Smooth muscle cell (in vitro differentiated cells): ENCODE measurements at regions not wholly inside any gene's neighbourhood (a gene's known extent, or its start where the extent isn't known, plus 50 kb on each side); places are given as distances from the start of the nearest gene placed in this dataset.

ENCODE experiments used
- DNase-seq: peaks from one replicate; lab custom pipeline; 2025; ENCODE audit not compliant: unreplicated experiment; lab: John Stamatoyannopoulos, UW
- H2AFZ ChIP-seq: fragments of 200-600 bp; sonication (generic); 2 replicates; pipeline ENCODE4 v1.6.0; 2016; ENCODE audit warnings: antibody characterized with exemption, low read depth, mild to moderate bottlenecking
- H3F3A ChIP-seq: fragments of 200-600 bp; sonication (generic); 2 replicates; pipeline ENCODE4 v1.6.0; 2017; ENCODE audit warnings: antibody characterized with exemption, low read depth
- H3K27ac ChIP-seq: fragments of 200-600 bp; sonication (generic); 2 replicates; pipeline ENCODE4 v1.5.1; 2016; ENCODE audit warnings: low read depth, mild to moderate bottlenecking
- H3K27me3 ChIP-seq: fragments of 200-600 bp; sonication (generic); 2 replicates; pipeline ENCODE4 v1.6.1; 2016; ENCODE audit warnings: low read depth, mild to moderate bottlenecking
- H3K36me3 ChIP-seq: fragments of 200-600 bp; sonication (generic); 2 replicates; pipeline ENCODE4 v1.5.1; 2016; ENCODE audit warnings: low read depth
- H3K4me1 ChIP-seq: fragments of 200-600 bp; sonication (generic); 2 replicates; pipeline ENCODE4 v1.5.1; 2016; ENCODE audit warnings: low read depth
- H3K4me2 ChIP-seq: fragments of 200-600 bp; sonication (generic); 2 replicates; pipeline ENCODE4 v1.6.0; 2016; ENCODE audit warnings: mild to moderate bottlenecking
- H3K4me3 ChIP-seq: fragments of 200-600 bp; sonication (generic); 2 replicates; pipeline ENCODE4 v1.5.1; 2016; ENCODE audit warnings: mild to moderate bottlenecking
- H3K79me2 ChIP-seq: fragments of 200-600 bp; sonication (generic); 2 replicates; pipeline ENCODE4 v1.6.0; 2016; ENCODE audit warnings: low read depth, mild to moderate bottlenecking
- H3K9ac ChIP-seq: fragments of 200-600 bp; sonication (generic); 2 replicates; pipeline ENCODE4 v1.6.0; 2016; ENCODE audit warnings: low read depth
- H3K9me3 ChIP-seq: fragments of 200-600 bp; sonication (generic); replicated peaks from 2 replicates; pipeline ENCODE4 v1.5.1; 2016; ENCODE audit warnings: low read depth
- H4K20me1 ChIP-seq: fragments of 200-600 bp; sonication (generic); 2 replicates; pipeline ENCODE4 v1.6.0; 2016; ENCODE audit warnings: low read depth
- WGBS: methylation state at CpG from one replicate; pipeline ENCODE4 v1.1.7; 2016; ENCODE audit warnings: low lambda C conversion rate; 5-methylcytosine and 5-hydroxymethylcytosine counted together
- TF ChIP-seq, protein P1 (sequence below): fragments of 200-600 bp; sonication (generic); IDR thresholded peaks from 2 replicates; pipeline ENCODE4 v1.5.1; 2017; ENCODE audit warnings: borderline replicate concordance, mild to moderate bottlenecking, antibody characterized with exemption; ENCODE audit not compliant: insufficient read depth, poor library complexity, severe bottlenecking

DNA sequence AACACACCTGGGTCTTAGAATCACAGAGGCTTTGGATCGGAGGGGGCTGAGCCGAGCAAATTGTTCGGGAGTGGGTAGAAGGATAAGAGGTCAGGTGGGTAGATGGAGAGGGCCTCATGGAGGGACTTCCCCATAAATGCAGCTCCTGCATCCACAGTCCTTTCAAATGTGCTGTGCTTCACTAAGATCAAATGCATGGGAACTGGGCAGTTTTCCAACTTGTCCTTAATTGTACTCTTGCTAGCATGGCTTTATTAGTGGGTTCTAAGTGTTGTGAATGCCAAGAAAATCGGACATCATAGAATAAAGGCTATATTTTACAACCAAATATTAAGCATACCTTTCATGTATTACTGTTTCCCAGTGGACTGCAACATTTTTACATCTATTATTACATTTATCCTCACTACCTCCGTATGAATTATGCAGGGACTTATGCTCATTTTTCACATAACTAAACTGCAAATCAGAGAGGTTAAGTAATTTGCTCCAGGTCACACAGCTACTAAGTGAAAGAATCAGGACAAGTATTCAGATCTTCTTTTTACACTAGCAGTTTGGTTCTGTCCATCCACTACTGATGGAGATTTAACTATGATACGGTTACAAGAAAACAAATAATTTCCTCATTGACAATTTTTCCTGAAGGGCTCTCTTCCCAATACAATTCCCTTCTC, 174.5 kb upstream of the RUNX1 start:
- TF ChIP-seq, protein P1, sequence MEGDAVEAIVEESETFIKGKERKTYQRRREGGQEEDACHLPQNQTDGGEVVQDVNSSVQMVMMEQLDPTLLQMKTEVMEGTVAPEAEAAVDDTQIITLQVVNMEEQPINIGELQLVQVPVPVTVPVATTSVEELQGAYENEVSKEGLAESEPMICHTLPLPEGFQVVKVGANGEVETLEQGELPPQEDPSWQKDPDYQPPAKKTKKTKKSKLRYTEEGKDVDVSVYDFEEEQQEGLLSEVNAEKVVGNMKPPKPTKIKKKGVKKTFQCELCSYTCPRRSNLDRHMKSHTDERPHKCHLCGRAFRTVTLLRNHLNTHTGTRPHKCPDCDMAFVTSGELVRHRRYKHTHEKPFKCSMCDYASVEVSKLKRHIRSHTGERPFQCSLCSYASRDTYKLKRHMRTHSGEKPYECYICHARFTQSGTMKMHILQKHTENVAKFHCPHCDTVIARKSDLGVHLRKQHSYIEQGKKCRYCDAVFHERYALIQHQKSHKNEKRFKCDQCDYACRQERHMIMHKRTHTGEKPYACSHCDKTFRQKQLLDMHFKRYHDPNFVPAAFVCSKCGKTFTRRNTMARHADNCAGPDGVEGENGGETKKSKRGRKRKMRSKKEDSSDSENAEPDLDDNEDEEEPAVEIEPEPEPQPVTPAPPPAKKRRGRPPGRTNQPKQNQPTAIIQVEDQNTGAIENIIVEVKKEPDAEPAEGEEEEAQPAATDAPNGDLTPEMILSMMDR, result no peak

DNA sequence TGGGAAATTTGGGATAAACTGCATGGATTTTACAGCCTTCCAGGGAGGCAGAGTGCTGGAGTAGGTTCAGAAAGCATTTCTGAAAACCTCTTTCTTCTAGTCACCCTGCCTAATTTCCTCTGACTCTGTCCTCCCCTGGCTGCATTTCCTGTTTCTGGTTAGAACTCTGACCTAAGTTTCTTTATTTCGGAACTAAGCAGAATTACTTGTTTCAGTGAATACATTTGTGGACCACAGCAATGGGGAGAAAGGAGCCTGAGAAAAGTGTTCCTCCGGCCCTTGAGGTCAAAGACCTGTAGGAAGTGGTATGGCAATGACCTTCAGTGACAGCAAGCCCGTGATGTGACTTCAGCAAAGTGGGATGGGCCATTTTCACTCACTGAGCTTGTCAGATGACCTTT, 173.4 kb upstream of the RUNX1 start:
- Histone ChIP-seq H3K27ac (peak overlapping the region; percentile 7), H4K20me1 (no peaks in the 10 kb centered on the region), H3K4me3 (no peak overlapping the region), H3F3A (peaks cover 8% of the 10 kb centered on the region), H3K36me3 (no peaks in the 10 kb centered on the region), H3K4me2 (no peak overlapping the region), H3K4me1 (peaks cover 19% of the 10 kb centered on the region), H3K9ac (no peak overlapping the region), H3K27me3 (no peaks in the 10 kb centered on the region), H2AFZ (peak overlapping the region; percentile 3), H3K79me2 (no peaks in the 10 kb centered on the region), H3K9me3 (no peaks in the 10 kb centered on the region)
- DNase-seq, result no peak
- TF ChIP-seq, protein P1, result no peak
- 77% methylated on average over 3 of the region's 3 CpGs for WGBS

More for the DNA sequence above, 174.5 kb upstream of the RUNX1 start:
- no peak overlapping the region for H3K9ac ChIP-seq
- H3K4me1 ChIP-seq, result peaks cover 11% of the 10 kb centered on the region
- no peak overlapping the region for H3K4me3 ChIP-seq
- H3K27ac ChIP-seq, result no peak overlapping the region
- H3K27me3 ChIP-seq, result no peaks in the 10 kb centered on the region
- no peaks in the 10 kb centered on the region for H3K9me3 ChIP-seq
- H3K36me3 ChIP-seq, result no peaks in the 10 kb centered on the region
- H3K79me2 ChIP-seq, result no peaks in the 10 kb centered on the region
- peaks cover 8% of the 10 kb centered on the region for H3F3A ChIP-seq
- no peak overlapping the region for H2AFZ ChIP-seq
- H3K4me2 ChIP-seq, result no peak overlapping the region
- H4K20me1 ChIP-seq, result no peaks in the 10 kb centered on the region
- DNase-seq, result no peak
- 94% methylated on average over 6 of the region's 6 CpGs for WGBS

DNA sequence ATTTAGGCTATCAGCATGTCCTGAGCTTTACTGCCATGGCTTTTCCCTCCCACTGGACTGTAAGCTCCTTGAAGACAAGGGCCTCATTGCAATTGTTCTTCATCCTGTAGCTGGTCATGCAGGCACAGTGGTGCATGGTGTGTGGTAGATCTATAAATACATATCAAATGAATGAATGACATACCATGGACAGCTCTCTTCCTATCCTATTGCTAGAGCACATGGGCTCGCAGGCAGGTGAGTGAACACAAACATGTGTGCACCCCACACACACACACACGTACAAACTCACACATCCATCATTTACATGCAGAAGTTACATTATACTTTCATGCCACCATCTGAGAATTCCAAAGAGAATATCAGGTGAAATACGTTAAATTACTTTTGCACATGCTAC, 172.9 kb upstream of the RUNX1 start:
- peaks cover 13% of the 10 kb centered on the region for H3F3A ChIP-seq
- no peaks in the 10 kb centered on the region for H3K9me3 ChIP-seq
- no peak overlapping the region for H3K4me3 ChIP-seq
- 98% methylated on average over 3 of the region's 3 CpGs for WGBS
- H3K4me2 ChIP-seq, result no peak overlapping the region
- H3K79me2 ChIP-seq, result no peaks in the 10 kb centered on the region
- no peak overlapping the region for H2AFZ ChIP-seq
- no peak overlapping the region for H3K9ac ChIP-seq
- no peak for DNase-seq
- peaks cover 24% of the 10 kb centered on the region for H3K4me1 ChIP-seq
- H4K20me1 ChIP-seq, result no peaks in the 10 kb centered on the region
- peak overlapping the region; percentile 7 for H3K27ac ChIP-seq
- H3K27me3 ChIP-seq, result no peaks in the 10 kb centered on the region
- TF ChIP-seq, protein P1, result no peak
- no peaks in the 10 kb centered on the region for H3K36me3 ChIP-seq

DNA sequence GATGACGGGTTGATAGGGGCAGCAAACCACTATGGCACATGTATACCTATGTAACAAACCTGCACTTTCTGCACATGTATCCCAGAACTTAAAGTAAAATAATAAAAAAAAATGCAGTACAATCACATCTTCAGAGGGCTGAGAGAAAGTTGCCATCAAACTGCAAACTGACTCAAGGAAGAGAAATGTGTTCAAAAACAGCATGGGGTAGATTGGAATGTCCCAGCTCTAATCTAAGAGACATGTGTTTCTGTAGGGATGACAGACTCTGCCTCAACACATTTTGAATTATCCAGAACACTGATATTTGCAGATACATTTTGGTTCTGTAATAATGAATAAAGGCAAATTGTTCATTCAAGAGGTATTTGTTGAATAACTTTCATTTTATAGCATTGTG, 171.2 kb upstream of the RUNX1 start:
- no peaks in the 10 kb centered on the region for H3K36me3 ChIP-seq
- H3K4me3 ChIP-seq, result no peak overlapping the region
- no peak overlapping the region for H2AFZ ChIP-seq
- H3K79me2 ChIP-seq, result no peaks in the 10 kb centered on the region
- peak overlapping the region; percentile 22 for H3K4me2 ChIP-seq
- no peaks in the 10 kb centered on the region for H3K27me3 ChIP-seq
- H3K9ac ChIP-seq, result no peak overlapping the region
- no peak for DNase-seq
- H3F3A ChIP-seq, result peaks cover 20% of the 10 kb centered on the region
- peak overlapping the region; percentile 37 for H3K27ac ChIP-seq
- H3K4me1 ChIP-seq, result peaks cover 28% of the 10 kb centered on the region
- H4K20me1 ChIP-seq, result no peaks in the 10 kb centered on the region
- WGBS, result 86% methylated on average over 1 of the region's 1 CpG
- H3K9me3 ChIP-seq, result no peaks in the 10 kb centered on the region
- TF ChIP-seq, protein P1, result no peak
